Spleen (tissue), 11 donors: ENCODE measurements at regions not wholly inside any gene's neighbourhood (a gene's known extent, or its start where the extent isn't known, plus 50 kb on each side); places are given as distances from the start of the nearest gene placed in this dataset.

Experiments used
- DNase-seq: peaks from one replicate; pipeline ENCODE4 v3.0.0-alpha.2; 2020
- H3K27ac ChIP-seq, 8 donors: fragments of 200-600 bp; sonication (generic) in 7 of 8; 1 replicate in 4 of 8; 2 replicates in 4 of 8; pipeline versions ENCODE4 v1.5.0 to v1.8.0; 2016 to 2021; ENCODE audit warnings: inconsistent platforms in 4 of 8, mild to moderate bottlenecking in 4 of 8, moderate library complexity in 1 of 8
- H3K27me3 ChIP-seq, 7 donors: fragments of 200-600 bp; sonication (generic) in 6 of 7; replicated peaks in 1 of 7; 1 replicate in 4 of 7; 2 replicates in 3 of 7; pipeline versions ENCODE4 v1.5.0 to v1.8.0; 2016 to 2021; ENCODE audit warnings: inconsistent platforms in 3 of 7, mild to moderate bottlenecking in 1 of 7
- H3K36me3 ChIP-seq, 6 donors: fragments of 200-600 bp; sonication (generic) in 5 of 6; 1 replicate in 4 of 6; 2 replicates in 2 of 6; pipeline versions ENCODE4 v1.5.0 to v1.8.0; 2016 to 2021; ENCODE audit warnings: inconsistent platforms in 2 of 6
- H3K4me1 ChIP-seq, 6 donors: fragments of 200-600 bp; sonication (generic) in 5 of 6; 1 replicate in 3 of 6; 2 replicates in 3 of 6; pipeline versions ENCODE4 v1.5.0 to v1.8.0; 2016 to 2021; ENCODE audit warnings: inconsistent platforms in 3 of 6
- H3K4me3 ChIP-seq, 8 donors: fragments of 200-600 bp; sonication (generic) in 7 of 8; 1 replicate in 4 of 8; 2 replicates in 4 of 8; pipeline versions ENCODE4 v1.5.0 to v1.8.0; 2016 to 2021; ENCODE audit warnings: inconsistent platforms in 4 of 8, mild to moderate bottlenecking in 4 of 8, moderate library complexity in 2 of 8
- H3K9me3 ChIP-seq, 8 donors: fragments of 200-600 bp; sonication (generic) in 7 of 8; 1 replicate in 4 of 8; 2 replicates in 4 of 8; pipeline versions ENCODE4 v1.5.0 to v1.8.0; 2016 to 2021; ENCODE audit warnings: inconsistent platforms in 4 of 8
- CTCF ChIP-seq, 11 experiments: fragments of 200-600 bp in 7 of 11; fragments of 450-650 bp in 4 of 11; sonication (generic) in 4 of 11; IDR thresholded peaks in 8 of 11; conservative IDR thresholded peaks in 3 of 11; 1 replicate in 7 of 11; 2 replicates in 4 of 11; pipeline versions ENCODE4 v1.4.0 to v1.8.0; 2016 to 2021; ENCODE audit warnings: antibody characterized with exemption in 11 of 11, inconsistent platforms in 4 of 11, mild to moderate bottlenecking in 1 of 11
- POLR2A ChIP-seq, 3 donors: fragments of 450-650 bp; IDR thresholded peaks; one replicate each; pipeline ENCODE4 v1.5.1; 2017; ENCODE audit warnings: antibody characterized with exemption in 3 of 3, mild to moderate bottlenecking in 1 of 3
- POLR2AphosphoS5 ChIP-seq, 3 donors: sonication (generic); formaldehyde crosslinking; IDR thresholded peaks; one replicate each; pipeline ENCODE4 v1.5.1; 2017; ENCODE audit warnings: antibody characterized with exemption in 3 of 3
- WGBS, 5 donors: extraction: QIAGEN DNeasy Blood & Tissue Kit in 3 of 5; methylation state at CpG; one replicate each; pipeline versions ENCODE4 v1.1.5 to v1.1.7; 2013 to 2018; 5-methylcytosine and 5-hydroxymethylcytosine counted together
- intact Hi-C: fragments of 100-400 bp; cut with DNase I; formaldehyde crosslinking; loops from one replicate; pipeline ENCODE4 v1.15.0; 2023; ENCODE audit warnings: low total_unique reads
- donor health status: healthy with polysubstance abuse.
- donor health status: DM: no; HTN: no; CAD: no; lungs with moderate emphysema.
- donor health status: DM: no; HTN: no; CAD: no.
- donor health status: Bipolar disorder and iron deficiency.
- donor health status: healthy.
- donor health status: DM: no; HTN: no; CAD: no.
- donor health status: DM: yes; HTN: yes; CAD: no.

DNA sequence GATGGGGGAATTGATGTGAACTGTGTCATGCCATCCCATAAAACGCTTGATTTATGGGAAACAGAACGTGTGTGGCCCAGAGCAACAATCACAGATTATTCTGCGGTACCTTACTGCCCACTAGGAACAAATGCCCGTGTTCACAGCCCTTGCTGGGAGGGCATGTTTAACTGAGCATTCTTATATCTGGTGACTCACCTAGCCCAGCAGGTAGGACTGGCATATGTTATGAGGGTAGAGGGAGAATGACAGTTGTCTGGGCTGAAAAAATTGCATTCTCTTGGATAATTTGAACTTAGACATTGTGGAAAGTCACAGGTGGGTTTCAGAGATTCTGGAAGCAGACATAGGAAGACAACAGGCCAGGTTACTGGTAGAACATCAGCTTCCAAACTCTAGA lies 460.6 kb downstream of the DMRT2 start:
- intact Hi-C loops: no loop called here
- no peaks in the 10 kb centered on the region for H3K36me3 ChIP-seq

DNA sequence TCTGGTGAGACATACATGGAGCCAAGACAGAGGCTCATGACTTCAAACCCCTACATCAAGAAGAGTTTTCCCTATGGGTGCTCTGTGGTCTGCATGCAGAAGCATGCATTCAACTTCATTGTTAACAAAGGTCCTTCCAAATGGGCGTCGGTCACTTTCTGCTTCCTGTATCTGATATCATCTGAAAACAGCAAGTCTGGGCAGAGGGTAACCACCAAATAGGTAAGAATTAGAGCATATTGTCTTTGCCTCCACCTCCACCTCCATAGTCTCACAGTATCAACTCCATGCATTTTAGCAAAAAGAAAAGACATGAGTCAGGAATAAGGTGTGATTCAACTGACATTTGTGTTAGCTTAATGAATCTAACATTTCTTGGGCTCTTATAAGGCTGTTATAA lies 462.9 kb downstream of the DMRT2 start:
- Histone ChIP-seq H3K27me3 (no peaks in the 10 kb centered on the region), H3K27ac (no peak overlapping the region), H3K4me1 (no peaks in the 10 kb centered on the region), H3K9me3 (no peaks in the 10 kb centered on the region), H3K4me3 (no peak overlapping the region), H3K36me3 (no peaks in the 10 kb centered on the region)
- 77 to 93% (median 81%) methylated on average over 2 of the region's 2 CpGs for WGBS, 5 donors
- DNase-seq: no peak
- intact Hi-C loops: no loop called here
- no peak for TF ChIP-seq POLR2AphosphoS5 (IDR thresholded peaks at IDR 0.05)
- TF ChIP-seq CTCF (IDR thresholded peaks at IDR 0.05 in 8 of 11, conservative IDR thresholded peaks at IDR 0.05 in 3 of 11): no peak
- TF ChIP-seq POLR2A (IDR thresholded peaks at IDR 0.05): no peak

More for the DNA sequence above, 460.6 kb downstream of the DMRT2 start:
- WGBS, 5 donors: 73 to 87% (median 79%) methylated on average over 4 of the region's 4 CpGs
- Histone ChIP-seq H3K27ac (no peak overlapping the region), H3K4me3 (no peak overlapping the region), H3K9me3 (no peaks in the 10 kb centered on the region), H3K27me3 (no peaks in the 10 kb centered on the region), H3K4me1 (no peaks in the 10 kb centered on the region)
- TF ChIP-seq POLR2AphosphoS5 (IDR thresholded peaks at IDR 0.05) (no peak), POLR2A (IDR thresholded peaks at IDR 0.05) (no peak), CTCF (IDR thresholded peaks at IDR 0.05 in 8 of 11, conservative IDR thresholded peaks at IDR 0.05 in 3 of 11) (no peak)
- DNase-seq: no peak

DNA sequence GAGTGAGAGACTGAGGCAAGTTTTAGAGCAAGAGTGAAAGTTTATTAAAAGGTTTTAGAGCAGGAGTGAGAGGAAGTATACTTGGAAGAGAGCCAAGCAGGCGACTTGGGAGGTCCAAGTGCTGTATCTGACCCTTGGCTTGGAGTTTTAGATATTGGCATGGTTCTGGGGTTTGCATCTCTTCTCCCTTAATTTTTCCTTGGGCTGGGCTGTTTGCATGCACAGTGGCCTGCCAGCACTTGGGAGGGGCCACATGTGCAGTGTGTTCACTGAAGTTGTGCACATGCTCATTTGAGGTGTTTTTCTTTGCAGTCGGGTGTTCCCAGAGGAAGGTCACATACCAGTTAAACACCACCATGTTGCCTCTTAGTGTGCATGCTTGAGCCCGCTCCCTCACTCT lies 464.1 kb downstream of the DMRT2 start:
- Histone ChIP-seq H3K36me3 (no peaks in the 10 kb centered on the region), H3K9me3 (no peaks in the 10 kb centered on the region), H3K4me1 (no peaks in the 10 kb centered on the region), H3K4me3 (no peak overlapping the region), H3K27ac (no peak overlapping the region), H3K27me3 (no peaks in the 10 kb centered on the region)
- TF ChIP-seq POLR2A (IDR thresholded peaks at IDR 0.05): no peak
- WGBS, 5 donors: 47 to 72% (median 72%) methylated on average over 3 of the region's 3 CpGs
- no peak for DNase-seq
- intact Hi-C loops: no loop called here

- Histone ChIP-seq H3K4me1 (no peaks in the 10 kb centered on the region), H3K36me3 (no peaks in the 10 kb centered on the region), H3K9me3 (no peaks in the 10 kb centered on the region), H3K27ac (no peak overlapping the region), H3K27me3 (no peaks in the 10 kb centered on the region), H3K4me3 (no peak overlapping the region)
- intact Hi-C loops: no loop called here
- DNase-seq: no peak
- no peak for TF ChIP-seq CTCF (IDR thresholded peaks at IDR 0.05 in 8 of 11, conservative IDR thresholded peaks at IDR 0.05 in 3 of 11)
- TF ChIP-seq POLR2A (IDR thresholded peaks at IDR 0.05): no peak
- no peak for TF ChIP-seq POLR2AphosphoS5 (IDR thresholded peaks at IDR 0.05)
- 48 to 71% (median 64%) methylated on average over 2 of the region's 2 CpGs for WGBS, 5 donors
Observed at GRCh38 chr9:1514776-1515363, 464.7 kb downstream of the DMRT2 start.

DNA sequence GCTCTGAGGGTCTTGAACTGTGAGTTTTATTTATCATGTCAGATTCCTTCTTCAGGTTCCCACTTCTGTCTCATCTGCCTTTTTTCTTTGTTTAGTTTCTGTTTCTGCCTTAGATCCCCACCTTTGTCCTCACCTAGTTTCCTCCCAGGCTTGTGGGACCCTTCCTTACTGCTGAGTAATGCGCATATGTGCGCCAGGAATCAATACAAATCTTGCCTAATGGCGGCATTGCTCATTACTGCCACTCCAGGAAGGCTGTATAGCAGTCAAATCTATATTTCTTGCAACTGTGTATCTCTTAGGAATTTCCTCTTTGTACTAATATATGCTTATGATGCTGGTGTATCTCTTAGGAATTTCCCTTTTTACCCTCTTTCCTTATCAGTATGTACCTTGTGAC lies 465.4 kb downstream of the DMRT2 start:
- intact Hi-C loops: no loop called here
- Histone ChIP-seq H3K4me1 (no peaks in the 10 kb centered on the region), H3K27ac (no peak overlapping the region), H3K27me3 (no peaks in the 10 kb centered on the region), H3K9me3 (no peaks in the 10 kb centered on the region), H3K4me3 (no peak overlapping the region), H3K36me3 (no peaks in the 10 kb centered on the region)
- no peak for DNase-seq
- 81 to 97% (median 90%) methylated on average over 3 of the region's 3 CpGs for WGBS, 5 donors
- TF ChIP-seq POLR2AphosphoS5 (IDR thresholded peaks at IDR 0.05): no peak
- TF ChIP-seq CTCF (IDR thresholded peaks at IDR 0.05 in 8 of 11, conservative IDR thresholded peaks at IDR 0.05 in 3 of 11): no peak
- no peak for TF ChIP-seq POLR2A (IDR thresholded peaks at IDR 0.05)
